CD4-positive, alpha-beta T cell (primary cell): ENCODE measurements at regions not wholly inside any gene's neighbourhood (a gene's known extent, or its start where the extent isn't known, plus 50 kb on each side); places are given as distances from the start of the nearest gene placed in this dataset.

Source experiments
- ATAC-seq: fragments of 200-7000 bp; cut with Tn5 transposase; one replicate; pipeline ENCODE4 v1.10.0; 2022; ENCODE audit warnings: mild to moderate bottlenecking; ENCODE audit not compliant: poor library complexity
- CTCF ChIA-PET: fragments of 350-600 bp; sonication (Branson Sonifier 250); formaldehyde crosslinking; loops from one replicate; lab custom pipeline; 2021; ENCODE audit warnings: antibody characterized with exemption, inconsistent platforms; lab: Charles Lee
- POLR2A ChIA-PET: fragments of 350-600 bp; sonication (Branson Sonifier 250); formaldehyde crosslinking; loops from one replicate; lab custom pipeline; 2021; ENCODE audit warnings: antibody characterized with exemption, inconsistent platforms; lab: Charles Lee
- DNase-seq, 14 experiments: peaks; one replicate each; pipeline ENCODE4 v3.0.0-alpha.2; 2013 to 2020; ENCODE audit warnings: mixed read lengths in 2 of 14
- H3K27ac ChIP-seq, 2 donors: one replicate each; pipeline versions ENCODE4 v1.5.1 to v1.7.0; 2013; ENCODE audit warnings: low read length in 2 of 2, low read depth in 1 of 2, mild to moderate bottlenecking in 1 of 2
- H3K27me3 ChIP-seq, 2 experiments: 1 replicate in 1 of 2; 2 replicates in 1 of 2; pipeline versions ENCODE4 v1.6.1 to v1.7.0; 2013; ENCODE audit warnings: low read length in 2 of 2, control low read depth in 1 of 2, mild to moderate bottlenecking in 1 of 2, moderate library complexity in 1 of 2; ENCODE audit not compliant: insufficient read depth in 2 of 2, control insufficient read depth in 1 of 2
- H3K36me3 ChIP-seq: one replicate; pipeline ENCODE4 v1.6.1; 2013; ENCODE audit warnings: low read length, control low read depth; ENCODE audit not compliant: insufficient read depth
- H3K4me1 ChIP-seq: one replicate; pipeline ENCODE4 v1.6.1; 2013; ENCODE audit warnings: low read length, control low read depth; ENCODE audit not compliant: insufficient read depth
- H3K4me3 ChIP-seq: one replicate; pipeline ENCODE4 v1.5.1; 2013; ENCODE audit warnings: mild to moderate bottlenecking, low read length, moderate library complexity
- H3K9me3 ChIP-seq, 2 experiments: 1 replicate in 1 of 2; 2 replicates in 1 of 2; pipeline versions ENCODE4 v1.6.1 to v1.7.0; 2013; ENCODE audit warnings: low read length in 2 of 2, mild to moderate bottlenecking in 2 of 2, control low read depth in 1 of 2, moderate library complexity in 1 of 2; ENCODE audit not compliant: control insufficient read depth in 1 of 2, insufficient read depth in 1 of 2
- H3K27ac Mint-ChIP-seq: one replicate; pipeline ENCODE4 v1.8.0; 2020; ENCODE audit warnings: mixed read lengths
- H3K27me3 Mint-ChIP-seq: one replicate; pipeline ENCODE4 v1.8.0; 2021; ENCODE audit warnings: mixed read lengths
- H3K36me3 Mint-ChIP-seq: one replicate; pipeline ENCODE4 v1.8.0; 2021; ENCODE audit warnings: low read depth, mixed read lengths
- H3K4me1 Mint-ChIP-seq: one replicate; pipeline ENCODE4 v1.8.0; 2021; ENCODE audit warnings: low read depth, mixed read lengths
- H3K4me3 Mint-ChIP-seq: one replicate; pipeline ENCODE4 v1.8.0; 2020; ENCODE audit warnings: mild to moderate bottlenecking, mixed read lengths
- H3K9me3 Mint-ChIP-seq: one replicate; pipeline ENCODE4 v1.8.0; 2020; ENCODE audit warnings: mixed read lengths
- CTCF ChIP-seq: fragments of 200-600 bp; IDR thresholded peaks from one replicate; pipeline ENCODE4 v1.8.0; 2022; ENCODE audit warnings: antibody characterized with exemption, mild to moderate bottlenecking
- intact Hi-C, 2 experiments: fragments of 100-400 bp; cut with DNase I in 1 of 2; cut with micrococcal nuclease in 1 of 2; formaldehyde crosslinking; loops; one replicate each; pipeline versions ENCODE4 v1.15.1 to v1.9.0; 2023 to 2025; cut with DNase I, micrococcal nuclease

- Histone ChIP-seq H3K36me3 (no peaks in the 10 kb centered on the region), H3K4me1 (no peaks in the 10 kb centered on the region), H3K27me3 (no peaks in the 10 kb centered on the region), H3K9me3 (peaks cover 0 to 6% of the 10 kb centered on the region in 2 experiments), H3K27ac (no peak overlapping the region), H3K4me3 (no peak overlapping the region)
- ATAC-seq (no peak), DNase-seq (no peak)
- no peaks in the 10 kb centered on the region for H3K36me3 Mint-ChIP-seq
- no peak for TF ChIP-seq CTCF
- intact Hi-C loops, result no loop called here
- no peak overlapping the region for H3K4me3 Mint-ChIP-seq
- POLR2A ChIA-PET, result no interaction called here
- CTCF ChIA-PET, result no interaction called here
- H3K27me3 Mint-ChIP-seq, result peaks cover 15% of the 10 kb centered on the region
- no peak overlapping the region for H3K27ac Mint-ChIP-seq
- H3K9me3 Mint-ChIP-seq, result no peaks in the 10 kb centered on the region
- H3K4me1 Mint-ChIP-seq, result no peaks in the 10 kb centered on the region
Observed at GRCh38 chr22:48855013-48855412, 972.7 kb downstream of the BRD1 start.

GRCh38 chr22:48853627-48854240, 973.9 kb downstream of the BRD1 start:
- Mint-ChIP-seq H3K4me3 (no peak overlapping the region), H3K27ac (no peak overlapping the region), H3K36me3 (no peaks in the 10 kb centered on the region), H3K27me3 (peaks cover 15% of the 10 kb centered on the region), H3K4me1 (no peaks in the 10 kb centered on the region), H3K9me3 (no peaks in the 10 kb centered on the region)
- Histone ChIP-seq H3K4me3 (no peak overlapping the region), H3K4me1 (no peaks in the 10 kb centered on the region), H3K27ac (no peak overlapping the region), H3K36me3 (no peaks in the 10 kb centered on the region), H3K27me3 (no peaks in the 10 kb centered on the region), H3K9me3 (peaks cover 0 to 6% of the 10 kb centered on the region in 2 experiments)
- intact Hi-C loops, result no loop called here
- no peak for ATAC-seq
- CTCF ChIA-PET, result no interaction called here
- no peak for TF ChIP-seq CTCF
- POLR2A ChIA-PET, result no interaction called here
- DNase-seq, result no peak

- intact Hi-C loops, result no loop called here
Observed at GRCh38 chr22:48851933-48852549, 975.6 kb downstream of the BRD1 start.

More at GRCh38 chr22:48851933-48852549, 975.6 kb downstream of the BRD1 start:
- no peaks in the 10 kb centered on the region for H3K27me3 ChIP-seq
- H3K4me1 Mint-ChIP-seq, result no peaks in the 10 kb centered on the region
- no peak for DNase-seq
- peaks cover 0 to 13% of the 10 kb centered on the region in 2 experiments for H3K9me3 ChIP-seq
- no peaks in the 10 kb centered on the region for H3K36me3 ChIP-seq
- no peaks in the 10 kb centered on the region for H3K4me1 ChIP-seq
- H3K9me3 Mint-ChIP-seq, result no peaks in the 10 kb centered on the region
- no peak for TF ChIP-seq CTCF
- no peak for ATAC-seq
- H3K4me3 Mint-ChIP-seq, result no peak overlapping the region
- H3K36me3 Mint-ChIP-seq, result no peaks in the 10 kb centered on the region
- H3K27ac ChIP-seq, result no peak overlapping the region
- ChIA-PET CTCF (no interaction called here), POLR2A (no interaction called here)
- no peak overlapping the region for H3K4me3 ChIP-seq
- H3K27ac Mint-ChIP-seq, result no peak overlapping the region
- H3K27me3 Mint-ChIP-seq, result peaks cover 15% of the 10 kb centered on the region
